OCI-M1 (cell line): ENCODE measurements at regions not wholly inside any gene's neighbourhood (a gene's known extent, or its start where the extent isn't known, plus 50 kb on each side); places are given as distances from the start of the nearest gene placed in this dataset.
"Not testable (repeated sequence)": the region's sequence is repeated elsewhere in the genome, so short reads cannot be mapped to it uniquely, and the experiment has no call there.

Experiments used
- DNase-seq: peaks from one replicate; lab custom pipeline; 2025; lab: John Stamatoyannopoulos, UW

DNA sequence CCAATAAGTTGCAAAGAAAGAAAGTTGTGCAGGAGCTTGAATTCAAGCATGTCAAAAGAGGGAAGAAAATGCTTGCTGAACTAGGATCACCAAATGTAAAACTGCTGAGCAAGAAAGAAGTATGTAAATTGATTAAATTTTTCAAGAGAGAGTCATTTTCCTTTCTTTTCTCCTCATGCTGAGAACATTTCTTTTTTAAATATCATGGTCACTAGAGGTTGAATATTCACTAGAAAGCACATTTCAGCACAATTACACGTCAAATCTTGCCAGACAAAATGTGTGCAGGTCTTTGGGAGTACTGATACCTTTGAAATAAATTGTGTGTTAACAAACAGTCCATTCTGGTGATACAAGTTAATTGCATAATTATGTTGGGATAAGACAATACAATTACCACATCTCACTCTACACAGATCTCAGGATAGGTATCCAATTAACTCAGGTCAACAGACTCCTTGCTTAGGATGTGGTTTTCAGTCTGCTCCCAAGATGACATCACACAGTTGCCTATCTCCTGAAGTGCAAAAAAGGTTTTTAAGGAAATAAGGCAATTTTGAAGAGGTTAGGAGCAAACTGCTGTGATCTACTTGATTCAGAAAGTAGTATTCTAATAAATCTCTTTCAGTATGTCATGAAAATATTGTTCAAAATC, 862.2 kb downstream of the RPS29 start:
- no peak for DNase-seq

GRCh38 chr14:48714366-48714765, 871.8 kb downstream of the RPS29 start:
- DNase-seq, result no peak

- DNase-seq, result no peak
Observed at GRCh38 chr14:48710133-48710532, 876.0 kb downstream of the RPS29 start.

DNA sequence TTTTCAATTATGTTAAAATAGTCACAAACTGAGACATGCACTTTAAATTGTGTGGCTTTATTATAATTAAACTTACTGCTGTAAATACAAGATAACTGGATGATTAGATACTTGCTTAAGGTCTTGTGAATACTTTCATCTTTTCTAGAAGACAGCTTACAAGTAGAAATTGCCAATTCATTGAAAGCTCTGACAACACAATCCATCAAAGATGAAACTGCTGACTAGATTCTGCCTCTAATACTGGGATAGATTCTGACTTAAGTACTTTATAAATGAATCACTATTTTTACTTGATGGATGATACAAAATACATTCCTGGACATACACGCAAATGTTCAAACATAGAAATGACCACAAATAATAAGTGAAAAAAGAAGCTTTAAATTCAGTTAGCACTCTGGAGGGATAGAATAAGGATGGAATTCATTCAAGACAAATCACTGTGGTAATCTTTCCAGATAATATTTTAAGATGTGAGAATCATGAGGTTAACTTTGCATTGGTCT, 876.8 kb downstream of the RPS29 start:
- no peak for DNase-seq

- no peak for DNase-seq
Observed at GRCh38 chr14:48704639-48705038, 881.5 kb downstream of the RPS29 start.

DNA sequence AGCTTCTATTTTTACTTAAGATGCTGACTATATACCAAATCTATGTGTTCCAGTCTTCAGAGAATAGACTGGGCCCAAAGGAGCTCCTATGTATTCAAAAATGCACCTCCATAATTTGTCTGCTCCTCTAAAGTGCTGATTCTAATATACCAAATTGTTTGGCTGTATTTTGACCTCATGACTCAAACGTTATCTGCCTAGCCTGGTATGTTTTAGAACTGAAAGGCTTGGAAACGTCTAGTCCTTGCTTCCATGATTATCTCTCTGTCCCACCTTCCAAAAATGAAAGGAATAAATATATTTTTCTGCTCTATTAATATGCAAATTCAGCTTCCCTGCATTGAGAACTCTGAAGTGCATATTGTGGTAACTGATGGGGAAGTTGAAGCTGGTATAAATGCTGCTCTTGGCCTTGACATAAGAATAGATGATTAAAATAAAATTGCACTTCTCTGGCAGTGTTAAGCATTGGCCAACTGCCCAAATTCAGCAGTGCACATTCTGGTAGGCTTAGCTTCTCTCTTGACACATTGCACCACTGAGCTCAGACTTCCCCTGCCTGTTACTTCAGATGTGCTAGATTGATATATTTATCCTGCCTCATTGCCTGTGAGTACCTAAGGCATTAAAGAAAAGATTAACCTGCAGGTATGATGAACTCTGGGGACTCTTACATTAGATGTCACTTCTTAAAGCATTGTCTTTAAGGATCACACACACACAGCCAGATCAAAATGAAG, 882.3 kb downstream of the RPS29 start:
- DNase-seq, result no peak

DNA sequence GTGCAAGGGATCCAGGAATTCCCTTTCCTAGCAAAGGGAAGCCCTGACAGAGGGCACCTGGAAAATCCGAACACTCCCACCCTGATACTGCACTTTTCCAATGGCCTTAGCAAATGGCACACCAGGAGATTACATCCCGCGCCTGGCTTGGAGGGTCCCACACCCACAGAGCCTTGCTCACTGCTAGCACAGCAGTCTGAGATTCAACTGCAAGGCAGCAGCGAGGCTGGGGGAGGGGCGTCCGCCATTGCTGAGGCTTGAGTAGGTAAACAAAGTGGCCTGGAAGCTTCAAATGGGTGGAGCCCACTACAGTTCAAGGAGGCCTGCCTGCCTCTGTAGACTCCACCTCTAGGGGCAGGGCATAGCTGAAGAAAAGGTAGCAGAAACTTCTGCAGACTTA, 888.8 kb downstream of the RPS29 start:
- not testable (repeated sequence) for DNase-seq

DNA sequence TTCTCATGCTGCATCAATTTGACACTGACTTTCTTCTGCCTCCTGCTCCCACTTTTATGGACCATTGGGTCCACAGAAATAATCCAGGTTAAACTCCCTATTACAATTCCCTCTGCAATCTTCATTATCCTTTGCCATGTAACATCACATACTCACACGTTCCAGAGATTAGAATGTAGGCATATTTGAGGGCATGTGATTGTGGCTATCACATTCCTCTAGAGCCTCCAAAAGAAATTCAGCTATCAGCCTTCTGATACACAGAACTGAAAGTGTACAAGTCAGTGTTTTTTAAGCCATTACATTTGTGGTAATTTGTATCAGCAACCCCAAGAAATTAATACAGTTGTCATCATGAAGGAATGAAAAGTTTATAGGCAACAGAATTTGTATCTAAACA, 892.4 kb downstream of the RPS29 start:
- no peak for DNase-seq

- DNase-seq, result peak; percentile 0
Observed at GRCh38 chr14:48690349-48690748, 895.8 kb downstream of the RPS29 start.

- DNase-seq, result no peak
Observed at GRCh38 chr14:48686650-48687049, 899.5 kb downstream of the RPS29 start.

DNA sequence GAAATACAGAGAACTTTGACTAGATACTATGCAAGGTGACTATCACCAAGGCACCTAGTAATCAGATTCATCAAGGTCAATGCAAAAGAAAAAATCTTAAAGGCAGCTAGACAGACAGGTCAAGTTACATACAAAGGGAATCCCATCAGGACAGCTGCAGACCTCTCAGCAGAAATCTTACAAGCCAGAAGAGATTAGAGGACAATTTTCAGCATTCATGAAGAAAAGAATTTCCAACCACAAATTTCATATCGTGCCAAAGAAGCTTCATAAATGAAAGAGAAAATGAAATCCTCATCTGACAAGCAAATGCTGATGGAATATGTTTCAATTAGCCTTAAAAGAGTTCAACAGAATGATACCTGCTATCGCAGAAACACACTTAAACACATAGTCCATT, 913.7 kb downstream of the RPS29 start:
- no peak for DNase-seq

DNA sequence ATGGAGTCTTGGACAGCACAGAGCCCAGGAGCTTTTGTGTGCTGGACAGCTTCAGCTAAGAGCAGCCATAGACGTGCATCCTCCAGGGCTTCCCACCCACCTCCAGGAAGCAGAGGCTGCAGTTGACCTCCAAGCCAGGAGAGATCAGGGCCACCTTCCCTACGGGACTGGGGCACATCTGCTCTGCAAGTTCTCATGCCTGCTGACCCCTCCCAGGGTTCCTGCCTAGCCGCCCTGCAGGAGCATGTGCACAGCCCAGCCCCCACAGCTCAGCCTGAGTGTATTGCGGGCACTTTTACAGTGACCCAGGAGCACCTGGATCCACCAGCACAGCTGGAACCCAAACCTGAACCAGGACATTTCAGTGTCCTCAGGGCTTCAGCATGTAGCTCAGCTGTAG, 915.2 kb downstream of the RPS29 start:
- no peak for DNase-seq

GRCh38 chr14:48665077-48665784, 920.9 kb downstream of the RPS29 start:
- no peak for DNase-seq

DNA sequence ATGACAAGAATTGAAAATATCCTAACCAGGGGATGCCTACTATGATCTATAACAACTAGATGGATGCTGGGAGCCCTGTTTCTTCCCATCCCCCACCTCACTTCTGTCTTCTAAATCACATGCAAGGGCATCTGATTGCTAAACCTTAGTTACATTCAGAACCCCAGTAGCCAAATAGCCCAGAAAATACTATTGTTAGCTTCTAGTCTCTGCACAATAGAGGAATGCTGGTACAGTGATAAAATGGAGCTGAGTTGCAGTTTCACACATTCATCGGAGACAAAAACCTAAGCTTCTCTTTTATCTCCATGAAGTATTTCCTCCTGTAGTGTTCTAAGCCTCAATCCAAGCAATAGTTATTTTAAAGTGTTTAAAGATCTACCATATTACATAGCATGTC, 942.9 kb downstream of the RPS29 start:
- no peak for DNase-seq

DNA sequence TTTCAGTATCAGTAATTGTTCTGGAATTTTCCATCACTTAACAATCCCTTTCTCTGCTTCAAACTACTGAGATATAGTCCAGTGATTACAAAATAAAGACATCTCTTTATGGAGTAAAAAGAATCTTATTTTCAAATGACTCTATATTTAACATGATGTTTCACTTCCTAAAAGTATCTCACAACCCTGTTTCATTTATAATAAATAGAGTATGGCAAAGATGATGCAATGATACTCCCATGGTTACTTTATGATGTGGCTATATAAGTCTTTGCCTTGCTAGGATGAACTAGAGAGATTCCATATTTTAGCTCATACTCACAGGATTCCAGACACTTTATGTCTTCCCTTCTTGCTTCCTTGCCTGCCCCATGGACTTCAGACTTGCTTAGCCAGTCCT, 953.5 kb upstream of the MDGA2 start:
- DNase-seq, result no peak

- DNase-seq, result no peak
Observed at GRCh38 chr14:48622980-48623379, 947.6 kb upstream of the MDGA2 start.

- DNase-seq, result no peak
Observed at GRCh38 chr14:48618057-48618456, 942.7 kb upstream of the MDGA2 start.

DNA sequence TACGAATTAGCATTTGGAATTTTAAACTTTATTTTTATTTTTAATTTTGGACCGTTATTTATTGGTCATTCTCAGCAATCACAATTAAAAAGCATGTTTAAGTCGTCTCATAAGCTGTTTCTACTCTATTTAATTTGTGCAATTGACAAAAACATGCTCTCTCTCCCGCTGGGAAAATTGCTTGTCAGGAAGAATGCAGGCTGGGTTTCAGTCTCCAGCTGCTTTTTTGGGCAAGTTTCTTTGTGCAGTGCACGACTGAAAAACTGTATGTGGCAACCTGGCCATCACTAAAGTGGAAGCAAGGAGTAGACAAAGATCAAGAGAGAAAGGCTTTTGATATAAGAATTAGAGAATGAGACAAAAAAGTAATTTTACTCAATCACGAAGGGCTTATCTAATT, 941.5 kb upstream of the MDGA2 start:
- DNase-seq, result no peak

GRCh38 chr14:48615618-48616017, 940.2 kb upstream of the MDGA2 start:
- no peak for DNase-seq

- no peak for DNase-seq
Observed at GRCh38 chr14:48614003-48614402, 938.6 kb upstream of the MDGA2 start.

DNA sequence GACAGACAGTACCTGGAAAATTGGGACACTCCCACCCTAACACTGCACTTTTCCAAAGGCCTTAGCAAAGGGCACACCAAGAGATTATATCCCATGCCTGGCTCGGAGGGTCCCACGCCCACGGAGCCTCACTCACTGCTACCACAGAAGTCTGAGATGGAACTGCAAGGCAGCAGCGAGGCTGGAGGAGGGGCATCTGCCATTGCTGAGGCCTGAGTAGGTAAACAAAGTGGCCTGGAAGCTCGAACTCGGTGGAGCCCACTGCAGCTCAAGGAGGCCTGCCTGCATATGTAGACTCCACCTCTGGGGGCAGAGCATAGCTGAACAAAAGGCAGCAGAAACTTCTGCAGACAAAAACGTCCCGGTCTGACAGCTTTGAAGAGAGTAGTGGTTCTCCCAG, 931.6 kb upstream of the MDGA2 start:
- DNase-seq, result not testable (repeated sequence)

- no peak for DNase-seq
Observed at GRCh38 chr14:48598458-48598857, 923.1 kb upstream of the MDGA2 start.

GRCh38 chr14:48586099-48586498, 910.7 kb upstream of the MDGA2 start:
- no peak for DNase-seq
